ENCODE measurements at regions not wholly inside any gene's neighbourhood (a gene's known extent, or its start where the extent isn't known, plus 50 kb on each side); places are given as distances from the start of the nearest gene placed in this dataset.
"Not testable (repeated sequence)": the region's sequence is repeated elsewhere in the genome, so short reads cannot be mapped to it uniquely, and the experiment has no call there.

DNA sequence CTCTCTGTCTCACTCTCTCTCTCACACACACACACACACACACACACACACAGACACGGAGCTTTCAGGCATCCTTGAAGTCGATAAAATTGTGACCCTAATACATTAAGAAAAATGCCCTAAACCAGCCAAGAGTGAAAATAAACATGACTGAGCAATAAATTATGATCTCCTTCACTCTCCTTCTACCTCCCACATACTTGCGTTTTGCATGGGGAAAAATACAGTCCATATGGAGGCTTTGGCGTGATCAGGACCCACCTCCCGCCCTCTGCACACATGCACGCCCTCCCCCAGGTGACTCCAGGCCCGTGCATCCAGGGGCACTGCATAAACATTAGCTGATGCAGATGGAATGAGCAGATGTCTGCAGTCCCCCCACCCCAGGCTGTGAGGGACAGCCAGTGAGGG lies 114.2 kb upstream of the JARID2 start:
- DNase-seq: peak; percentile 84

DNA sequence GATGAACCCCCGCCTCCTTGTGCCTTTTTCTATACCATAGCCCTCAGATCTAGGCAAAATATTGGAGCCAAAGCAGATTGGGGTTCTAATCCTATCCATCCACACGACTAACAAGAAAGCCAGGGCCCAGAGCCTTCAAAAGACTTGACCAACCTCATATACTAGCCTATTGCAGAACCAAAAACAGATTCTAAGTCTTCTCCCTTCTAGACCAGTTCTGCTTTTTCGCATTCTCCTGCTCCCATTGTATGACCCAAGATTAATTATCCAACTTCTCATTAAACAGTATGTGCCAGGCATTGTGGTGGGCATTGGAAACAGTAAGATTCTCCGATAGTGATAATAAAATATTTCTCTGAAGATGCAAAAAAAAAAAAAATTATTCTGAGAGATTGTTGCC lies 113.7 kb upstream of the JARID2 start:
- no peak for DNase-seq

DNA sequence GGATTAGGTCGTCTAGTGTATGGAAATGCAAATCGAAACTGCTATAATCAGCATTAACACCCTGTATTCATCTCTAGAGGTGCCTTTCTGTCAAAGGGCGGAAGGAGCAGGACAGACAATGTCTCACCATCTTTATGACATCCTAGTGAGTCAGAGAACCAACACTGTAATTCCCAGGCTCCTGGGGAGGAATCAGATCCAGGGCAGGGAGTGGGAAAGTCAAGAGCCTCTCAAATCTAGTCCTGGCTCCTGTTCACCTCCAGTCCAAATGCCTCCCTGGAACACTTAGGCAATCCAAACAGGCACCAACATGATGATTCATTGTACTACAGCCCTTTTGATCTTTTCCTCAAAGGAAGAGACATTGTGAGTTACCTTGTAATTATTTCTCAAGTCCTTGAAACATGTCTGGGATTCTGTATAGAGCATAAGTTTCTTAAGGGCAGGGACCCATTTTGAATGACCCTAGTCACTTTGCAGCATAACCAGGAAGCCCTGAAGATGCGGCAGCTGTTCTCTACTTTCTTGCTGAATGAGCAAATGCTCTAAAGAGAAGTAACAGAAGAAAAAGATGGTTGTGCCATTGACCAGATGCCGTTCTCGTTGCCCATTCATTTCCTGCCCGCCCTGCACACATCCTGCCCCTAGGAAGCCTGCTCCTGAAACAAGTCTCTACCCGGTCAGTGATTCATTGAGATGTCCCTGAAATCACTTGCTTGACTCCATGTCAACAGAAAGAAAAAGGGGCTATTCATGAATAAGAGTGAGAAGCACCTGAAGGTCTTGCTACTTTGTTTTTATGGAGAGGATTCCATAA lies 112.8 kb upstream of the JARID2 start:
- DNase-seq: peak; percentile 97

GRCh38 chr6:15137086-15137485 lies 108.8 kb upstream of the JARID2 start:
- no peak for DNase-seq

- DNase-seq: no peak
Observed at GRCh38 chr6:15143086-15143485, 102.8 kb upstream of the JARID2 start.

GRCh38 chr6:15143540-15143939 lies 102.3 kb upstream of the JARID2 start:
- DNase-seq: no peak

- DNase-seq: no peak
Observed at GRCh38 chr6:15145821-15146220, 100.0 kb upstream of the JARID2 start.

- DNase-seq: no peak
Observed at GRCh38 chr6:15147827-15148226, 98.0 kb upstream of the JARID2 start.

GRCh38 chr6:15148356-15148946 lies 97.4 kb upstream of the JARID2 start:
- peak; percentile 61 for DNase-seq

GRCh38 chr6:15150207-15150606 lies 95.7 kb upstream of the JARID2 start:
- DNase-seq: no peak

DNA sequence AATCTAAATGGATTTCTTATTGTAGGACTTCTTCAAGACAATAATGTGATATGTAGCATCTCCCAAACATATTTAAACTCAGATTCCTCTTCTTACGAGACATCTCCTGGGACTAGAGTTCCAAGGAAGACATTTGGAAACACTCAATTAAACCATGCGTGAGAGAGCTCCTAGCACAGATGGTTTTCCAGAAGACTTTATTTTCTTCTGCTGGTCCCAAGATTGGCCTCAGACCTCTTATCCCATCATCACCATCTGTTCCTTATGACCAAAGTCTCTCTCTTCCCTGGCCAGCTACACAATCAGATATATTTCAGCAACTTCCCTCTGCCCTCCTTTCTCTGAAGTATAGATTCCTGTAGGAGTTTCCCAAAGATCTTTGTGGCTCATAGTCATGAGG lies 93.2 kb upstream of the JARID2 start:
- DNase-seq: no peak

GRCh38 chr6:15153191-15153590 lies 92.7 kb upstream of the JARID2 start:
- no peak for DNase-seq

DNA sequence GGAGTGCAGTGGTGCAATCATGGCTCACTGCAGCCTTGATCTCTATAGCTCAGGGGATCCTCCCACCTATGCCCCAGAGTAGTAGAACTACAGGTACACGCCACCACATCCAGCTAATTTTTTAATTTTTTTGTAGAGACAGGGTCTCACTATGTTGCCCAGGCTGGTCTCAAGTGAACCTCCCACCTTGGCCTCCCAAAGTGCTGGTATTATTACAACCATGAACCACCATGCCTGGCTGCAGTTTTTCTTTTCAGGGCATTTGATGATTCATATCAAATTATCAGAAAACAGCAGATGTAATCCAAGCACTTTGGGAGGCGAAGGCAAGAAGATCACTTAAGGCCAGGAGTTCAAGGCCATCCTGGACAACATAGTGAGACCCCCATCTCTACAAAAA lies 88.4 kb upstream of the JARID2 start:
- DNase-seq: no peak

- DNase-seq: no peak
Observed at GRCh38 chr6:15158821-15159619, 86.8 kb upstream of the JARID2 start.

GRCh38 chr6:15160812-15161211 lies 85.1 kb upstream of the JARID2 start:
- no peak for DNase-seq

DNA sequence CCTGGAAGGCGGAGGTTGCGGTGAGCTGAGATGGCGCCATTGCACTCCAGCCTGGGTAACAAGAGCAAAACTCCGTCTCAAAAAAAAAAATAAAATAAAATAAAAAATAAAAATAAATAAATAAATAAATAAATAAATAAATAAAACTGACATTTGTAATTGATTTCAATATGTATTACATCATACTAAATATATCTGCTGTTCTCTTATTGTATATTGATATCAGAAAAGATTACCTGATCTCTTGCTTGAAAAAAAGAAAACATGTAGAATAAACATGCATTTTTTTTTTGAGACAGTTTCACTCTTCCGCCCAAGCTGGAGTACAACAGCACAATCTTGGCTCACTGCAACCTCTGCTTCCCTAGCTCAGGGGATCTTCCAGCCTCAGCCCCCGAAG lies 81.0 kb upstream of the JARID2 start:
- DNase-seq: not testable (repeated sequence)

DNA sequence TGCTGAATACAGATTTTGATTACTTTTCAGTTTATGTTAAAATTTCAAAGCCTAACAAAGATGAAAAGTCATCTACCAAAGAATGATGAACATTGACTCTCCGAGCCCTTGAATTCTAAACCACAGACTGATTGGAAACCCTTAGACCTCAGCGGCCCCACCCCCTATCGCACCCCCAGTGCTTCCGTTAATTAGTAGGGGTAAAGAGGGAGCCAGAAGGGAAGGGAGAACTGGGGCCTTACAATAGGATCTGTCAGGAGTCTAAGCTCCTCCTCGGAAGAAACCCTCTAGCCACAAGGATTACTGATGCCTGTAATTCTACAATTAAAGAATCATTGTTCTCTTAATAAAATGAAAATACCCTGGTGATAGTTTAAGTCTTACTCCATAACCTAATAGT lies 79.7 kb upstream of the JARID2 start:
- no peak for DNase-seq

GRCh38 chr6:15170126-15170525 lies 75.7 kb upstream of the JARID2 start:
- DNase-seq: no peak

DNA sequence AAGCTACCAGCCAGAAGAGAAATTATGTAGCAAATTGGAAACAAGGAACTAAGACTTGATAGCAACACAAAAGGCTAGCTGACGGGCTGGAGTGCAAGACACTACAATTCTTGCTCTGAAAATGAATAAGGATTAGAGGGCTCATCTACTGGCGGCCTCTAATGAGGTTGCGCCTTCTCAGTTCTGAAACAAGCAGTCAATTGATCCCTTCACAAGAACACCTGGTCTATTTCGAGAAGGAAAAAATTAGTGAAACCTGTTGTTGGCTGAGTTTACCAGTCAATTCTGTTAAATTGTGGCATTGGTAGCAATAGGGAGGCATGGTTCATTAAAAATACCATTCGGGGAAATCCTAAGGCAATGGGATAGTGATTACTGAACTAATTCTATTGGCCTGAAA lies 74.8 kb upstream of the JARID2 start:
- DNase-seq: no peak

DNA sequence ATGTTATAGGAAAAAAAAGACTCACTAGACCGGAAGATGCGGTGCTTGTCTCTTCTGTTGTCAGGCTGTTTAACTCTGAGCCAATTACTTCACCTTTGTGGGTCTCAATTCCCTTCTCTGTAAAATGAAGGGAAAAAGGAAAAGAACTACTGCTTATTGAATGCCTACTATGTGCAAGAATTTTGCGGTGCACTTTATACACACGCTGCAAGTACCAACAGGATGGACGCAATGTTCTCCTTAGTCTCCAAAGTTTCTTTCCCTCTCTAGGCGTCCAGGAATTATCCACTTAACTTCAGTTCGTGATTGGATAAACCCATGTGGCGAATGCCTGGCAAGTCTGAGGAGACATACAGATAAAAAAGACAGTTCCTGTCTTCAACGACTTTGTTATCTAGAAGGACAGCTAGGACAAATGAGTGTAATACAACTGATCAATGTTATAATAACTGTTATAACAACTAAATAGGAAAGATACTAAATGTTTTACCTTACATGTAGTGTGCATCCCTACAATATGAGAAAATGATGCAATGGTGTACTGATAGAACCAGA lies 69.0 kb upstream of the JARID2 start:
- no peak for DNase-seq

DNA sequence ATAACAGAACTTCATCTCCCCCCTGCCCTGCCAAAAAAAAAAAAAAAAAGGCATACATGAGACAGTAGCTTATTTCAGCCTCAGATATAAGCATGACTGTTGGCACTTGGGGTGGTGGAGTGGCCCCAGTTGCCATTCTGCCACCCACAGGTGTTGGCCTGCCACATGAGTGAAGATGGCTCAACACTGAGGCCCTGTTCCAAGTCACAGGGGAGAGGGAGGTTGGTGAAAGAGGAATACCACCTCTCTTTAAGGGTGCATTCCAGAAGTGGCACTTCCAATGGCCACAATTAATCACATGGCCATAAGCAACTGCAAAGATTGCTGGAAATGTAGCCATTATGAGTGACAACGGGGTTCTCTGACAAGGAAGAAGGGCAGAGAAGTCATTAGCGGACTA lies 61.9 kb upstream of the JARID2 start:
- DNase-seq: no peak

DNA sequence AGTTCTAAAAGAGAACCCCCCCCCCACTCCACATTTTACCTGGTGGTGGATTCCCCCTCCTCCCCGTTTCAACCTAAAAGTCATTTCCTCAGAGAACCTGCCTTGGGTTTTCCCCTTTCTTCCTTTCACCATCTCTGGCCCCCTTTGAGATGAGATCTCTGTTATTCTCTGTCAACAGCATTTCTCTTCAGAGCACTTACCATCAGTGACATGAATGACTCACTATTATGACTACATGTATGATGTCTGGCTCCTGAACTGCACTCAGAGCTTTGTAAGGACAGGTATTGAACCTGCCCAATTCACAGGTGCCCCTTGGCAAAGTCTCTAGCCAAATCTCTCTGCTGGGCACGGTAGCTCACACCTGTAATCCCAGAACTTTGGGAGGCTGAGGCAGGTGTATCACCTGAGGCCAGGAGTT lies 61.4 kb upstream of the JARID2 start:
- no peak for DNase-seq

DNA sequence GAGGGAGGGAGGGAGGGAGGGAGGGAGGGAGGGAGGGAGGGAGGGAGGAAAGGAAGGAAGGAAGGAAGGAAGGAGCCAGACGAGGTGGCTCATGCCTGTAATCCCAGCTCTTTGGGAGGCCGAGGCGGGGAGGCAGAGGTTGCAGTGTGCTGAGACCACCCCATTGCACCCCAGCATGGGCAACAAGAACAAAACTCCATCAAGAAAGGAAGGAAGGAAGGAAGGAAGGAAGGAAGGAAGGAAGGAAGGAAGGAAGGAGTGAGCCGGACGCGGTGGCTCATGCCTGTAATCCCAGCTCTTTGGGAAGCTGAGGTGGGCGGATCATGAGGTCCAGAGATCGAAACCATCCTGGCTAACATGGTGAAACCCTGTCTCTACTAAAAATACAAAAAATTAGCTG lies 60.8 kb upstream of the JARID2 start:
- not testable (repeated sequence) for DNase-seq

- not testable (repeated sequence) for DNase-seq
Observed at GRCh38 chr6:15193451-15193850, 52.4 kb upstream of the JARID2 start.
